WTC11 (cell line): ENCODE measurements at regions not wholly inside any gene's neighbourhood (a gene's known extent, or its start where the extent isn't known, plus 50 kb on each side); places are given as distances from the start of the nearest gene placed in this dataset.

Source experiments
- ATAC-seq: fragments of 200-7000 bp; cut with Tn5 transposase; 2 replicates; pipeline ENCODE4 v1.10.0; 2021; ENCODE audit warnings: mild to moderate bottlenecking, moderate library complexity
- CTCF ChIA-PET: fragments of 300-600 bp; sonication (Branson Sonifier 250); formaldehyde crosslinking; loops from one replicate; lab custom pipeline; 2021; ENCODE audit warnings: antibody characterized with exemption; lab: Charles Lee
- POLR2A ChIA-PET: fragments of 350-600 bp; sonication (Branson Sonifier 250); formaldehyde crosslinking; loops from one replicate; lab custom pipeline; 2021; ENCODE audit warnings: antibody characterized with exemption; lab: Charles Lee
- DNase-seq: peaks from one replicate; pipeline ENCODE4 v3.0.0; 2021; ENCODE audit warnings: low spot score
- H3K27ac Mint-ChIP-seq: 2 replicates; pipeline ENCODE4 v1.8.0; 2021; ENCODE audit warnings: mixed read lengths
- H3K27me3 Mint-ChIP-seq: 2 replicates; pipeline ENCODE4 v1.8.0; 2021; ENCODE audit warnings: low read depth, mild to moderate bottlenecking, moderate library complexity, mixed read lengths
- H3K36me3 Mint-ChIP-seq: 2 replicates; pipeline ENCODE4 v1.8.0; 2021; ENCODE audit warnings: mixed read lengths
- H3K4me1 Mint-ChIP-seq: 2 replicates; pipeline ENCODE4 v1.8.0; 2022; ENCODE audit warnings: mixed read lengths
- H3K4me3 Mint-ChIP-seq: 2 replicates; pipeline ENCODE4 v1.8.0; 2021; ENCODE audit warnings: mild to moderate bottlenecking, moderate library complexity, mixed read lengths
- H3K9me3 Mint-ChIP-seq: 2 replicates; pipeline ENCODE4 v1.8.0; 2021; ENCODE audit warnings: mixed read lengths
- ARID4B ChIP-seq: sonication (generic); formaldehyde crosslinking; IDR thresholded peaks from 2 replicates; pipeline ENCODE4 v1.8.0; 2023; ENCODE audit warnings: missing genetic modification reagents, mild to moderate bottlenecking, borderline replicate concordance
- ATF2 ChIP-seq: sonication (generic); formaldehyde crosslinking; IDR thresholded peaks from 2 replicates; pipeline ENCODE4 v1.8.1; 2022; ENCODE audit warnings: low read depth, missing genetic modification reagents, borderline replicate concordance
- CBFB ChIP-seq: sonication (generic); formaldehyde crosslinking; IDR thresholded peaks from 2 replicates; pipeline ENCODE4 v1.8.1; 2022; ENCODE audit warnings: mild to moderate bottlenecking, low read depth, missing genetic modification reagents
- CREM ChIP-seq: sonication (generic); formaldehyde crosslinking; IDR thresholded peaks from 2 replicates; pipeline ENCODE4 v1.8.1; 2022; ENCODE audit warnings: mild to moderate bottlenecking, missing genetic modification reagents, moderate library complexity
- E2F1 ChIP-seq: sonication (generic); formaldehyde crosslinking; IDR thresholded peaks from 2 replicates; pipeline ENCODE4 v1.8.0; 2022; ENCODE audit warnings: mild to moderate bottlenecking, missing genetic modification reagents
- ELF4 ChIP-seq: sonication (generic); formaldehyde crosslinking; IDR thresholded peaks from 2 replicates; pipeline ENCODE4 v1.8.1; 2022; ENCODE audit warnings: low read depth, mild to moderate bottlenecking, moderate library complexity, missing genetic modification reagents
- EMX1 ChIP-seq: fragments of 250-450 bp; sonication (Bioruptor Pico); IDR thresholded peaks from 2 replicates; pipeline ENCODE4 v1.8.0; 2021; ENCODE audit warnings: mild to moderate bottlenecking
- GTF2I ChIP-seq: fragments of 250-450 bp; sonication (Bioruptor Pico); conservative IDR thresholded peaks from 2 replicates; pipeline ENCODE4 v1.4.0; 2021; ENCODE audit warnings: mild to moderate bottlenecking
- HMGA2 ChIP-seq: fragments of 250-450 bp; sonication (Bioruptor Pico); IDR thresholded peaks from 2 replicates; pipeline ENCODE4 v1.4.0; 2021; ENCODE audit warnings: mild to moderate bottlenecking, moderate library complexity
- IRF2 ChIP-seq: sonication (generic); formaldehyde crosslinking; IDR thresholded peaks from 2 replicates; pipeline ENCODE4 v1.8.0; 2022; ENCODE audit warnings: low read depth, missing genetic modification reagents, borderline replicate concordance
- KAT7 ChIP-seq: sonication (generic); formaldehyde crosslinking; IDR thresholded peaks from 2 replicates; pipeline ENCODE4 v1.8.1; 2023; ENCODE audit warnings: missing genetic modification reagents, mild to moderate bottlenecking, borderline replicate concordance
- MLX ChIP-seq: sonication (generic); formaldehyde crosslinking; IDR thresholded peaks from 2 replicates; pipeline ENCODE4 v1.8.1; 2023; ENCODE audit warnings: mild to moderate bottlenecking, missing genetic modification reagents, moderate library complexity
- NFATC4 ChIP-seq: fragments of 250-450 bp; sonication (Bioruptor Pico); IDR thresholded peaks from 2 replicates; pipeline ENCODE4 v1.9.0; 2021; ENCODE audit warnings: mild to moderate bottlenecking
- NR1H2 ChIP-seq: sonication (generic); formaldehyde crosslinking; IDR thresholded peaks from 2 replicates; pipeline ENCODE4 v1.9.0; 2021; ENCODE audit warnings: mild to moderate bottlenecking, moderate library complexity, missing genetic modification reagents
- NR2C2 ChIP-seq: sonication (generic); formaldehyde crosslinking; IDR thresholded peaks from 2 replicates; pipeline ENCODE4 v1.8.0; 2022; ENCODE audit warnings: mild to moderate bottlenecking, missing genetic modification reagents
- USF2 ChIP-seq: sonication (generic); formaldehyde crosslinking; IDR thresholded peaks from 2 replicates; pipeline ENCODE4 v1.8.1; 2023; ENCODE audit warnings: mild to moderate bottlenecking, missing genetic modification reagents, moderate library complexity
- ZMAT4 ChIP-seq: fragments of 250-450 bp; sonication (Bioruptor Pico); IDR thresholded peaks from 2 replicates; pipeline ENCODE4 v1.9.0; 2021; ENCODE audit warnings: mild to moderate bottlenecking
- ZNF138 ChIP-seq: sonication (generic); formaldehyde crosslinking; conservative IDR thresholded peaks from 2 replicates; pipeline ENCODE4 v1.8.1; 2022; ENCODE audit warnings: mild to moderate bottlenecking, moderate library complexity, missing genetic modification reagents
- ZNF423 ChIP-seq: fragments of 250-450 bp; sonication (Bioruptor Pico); IDR thresholded peaks from 2 replicates; pipeline ENCODE4 v2.1.2; 2022; ENCODE audit warnings: mild to moderate bottlenecking, moderate library complexity
- ZNF425 ChIP-seq: fragments of 250-450 bp; sonication (Bioruptor Pico); conservative IDR thresholded peaks from 2 replicates; pipeline ENCODE4 v1.9.0; 2021; ENCODE audit warnings: mild to moderate bottlenecking
- ZNF671 ChIP-seq: fragments of 250-450 bp; sonication (Bioruptor Pico); IDR thresholded peaks from 2 replicates; pipeline ENCODE4 v1.8.0; 2021; ENCODE audit warnings: mild to moderate bottlenecking

GRCh38 chr2:217330647-217331046, 470.8 kb upstream of the TNP1 start (continued):
- no peak for TF ChIP-seq MLX (CRISPR knock-in tag)
- no peak for TF ChIP-seq ZNF425 (CRISPR knock-in tag)
- no peak for TF ChIP-seq USF2 (CRISPR knock-in tag)
- TF ChIP-seq, all 79 proteins: peak for 0

GRCh38 chr2:217329023-217329431, 469.2 kb upstream of the TNP1 start:
- DNase-seq = no peak
- Mint-ChIP-seq H3K36me3 (peaks cover under 1% of the 10 kb centered on the region; the same call in 1 of the 2 replicates), H3K4me1 (peaks cover 49% of the 10 kb centered on the region), H3K4me3 (no peak overlapping the region), H3K27me3 (peaks cover 13% of the 10 kb centered on the region; the same call in 1 of the 2 replicates), H3K27ac (no peak overlapping the region), H3K9me3 (peaks cover 8% of the 10 kb centered on the region)
- TF ChIP-seq ELF4 (CRISPR knock-in tag) (no peak), CBFB (CRISPR knock-in tag) (no peak), GTF2I (no peak), NFATC4 (CRISPR knock-in tag) (no peak), CREM (CRISPR knock-in tag) (no peak)
- no peak for ATAC-seq
- CTCF ChIA-PET = no interaction called here
- POLR2A ChIA-PET = no interaction called here

GRCh38 chr2:217328622-217328978, 468.7 kb upstream of the TNP1 start:
- ATAC-seq (no peak), DNase-seq (no peak)
- Mint-ChIP-seq H3K27me3 (peaks cover 11% of the 10 kb centered on the region; the same call in 1 of the 2 replicates), H3K4me1 (peaks cover 47% of the 10 kb centered on the region), H3K9me3 (peaks cover 12% of the 10 kb centered on the region), H3K27ac (no peak overlapping the region), H3K4me3 (no peak overlapping the region), H3K36me3 (peaks cover 2% of the 10 kb centered on the region; the same call in 1 of the 2 replicates)
- ChIA-PET POLR2A (no interaction called here), CTCF (no interaction called here)
- TF ChIP-seq ATF2 (CRISPR knock-in tag) = no peak
- no peak for TF ChIP-seq EMX1 (CRISPR knock-in tag)
- no peak for TF ChIP-seq ZNF138 (CRISPR knock-in tag)
- TF ChIP-seq E2F1 (CRISPR knock-in tag) = no peak
- no peak for TF ChIP-seq IRF2 (CRISPR knock-in tag)
- TF ChIP-seq NR2C2 (CRISPR knock-in tag) = no peak
- no peak for TF ChIP-seq ZNF671 (CRISPR knock-in tag)
- no peak for TF ChIP-seq ZMAT4 (CRISPR knock-in tag)
- TF ChIP-seq ZNF423 (CRISPR knock-in tag) = no peak
- no peak for TF ChIP-seq ARID4B (CRISPR knock-in tag)
- TF ChIP-seq KAT7 (CRISPR knock-in tag) = no peak
- no peak for TF ChIP-seq NR1H2 (CRISPR knock-in tag)
- TF ChIP-seq ELF4 (CRISPR knock-in tag) = no peak
- TF ChIP-seq HMGA2 (CRISPR knock-in tag) = no peak
